ENCODE measurements at regions not wholly inside any gene's neighbourhood (a gene's known extent, or its start where the extent isn't known, plus 50 kb on each side); places are given as distances from the start of the nearest gene placed in this dataset.

DNA sequence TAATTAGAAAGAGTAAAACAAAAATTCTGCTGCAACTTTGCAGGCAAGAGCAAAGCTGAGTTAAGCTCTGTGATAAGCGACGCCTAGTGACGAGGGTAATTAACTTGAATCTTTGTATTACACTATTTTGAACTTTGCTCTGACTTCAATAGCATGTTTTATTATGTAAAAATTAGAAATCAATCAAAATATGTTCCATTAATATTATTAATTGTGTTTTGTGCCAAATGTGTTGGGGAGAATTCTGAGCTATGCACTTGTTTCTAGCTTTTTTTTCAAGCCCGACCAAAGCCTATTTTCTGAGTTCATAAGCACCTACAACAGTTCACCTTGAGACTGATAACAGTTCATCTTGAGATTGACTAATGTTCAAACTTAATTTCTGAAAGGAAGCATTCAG, 90.1 kb upstream of the PDE3A start:
- Mint-ChIP-seq H3K27me3 (no peaks in the 10 kb centered on the region), H3K36me3 (ENCODE audit: low read depth) (no peaks in the 10 kb centered on the region), H3K9me3 (no peaks in the 10 kb centered on the region), H3K4me3 (no peak overlapping the region), H3K4me1 (ENCODE audit: low read depth) (no peaks in the 10 kb centered on the region), H3K27ac (no peak overlapping the region)
- Histone ChIP-seq H3K36me3 (ENCODE audit: insufficient read depth, low read length) (no peaks in the 10 kb centered on the region), H3K27ac (ENCODE audit: low read depth in 1 of 2, low read length in 2 of 2) (no peak overlapping the region), H3K9me3 (ENCODE audit: control insufficient read depth in 1 of 2, insufficient read depth in 1 of 2, low read length in 2 of 2) (no peaks in the 10 kb centered on the region), H3K27me3 (ENCODE audit: control insufficient read depth in 1 of 2, insufficient read depth in 2 of 2, low read length in 2 of 2) (no peaks in the 10 kb centered on the region), H3K4me1 (ENCODE audit: insufficient read depth, low read length) (no peaks in the 10 kb centered on the region), H3K4me3 (ENCODE audit: low read length) (no peak overlapping the region)
- CTCF ChIA-PET = no interaction called here
- POLR2A ChIA-PET = no interaction called here
- DNase-seq (no peak), ATAC-seq (ENCODE audit: poor library complexity) (no peak)
- TF ChIP-seq CTCF (IDR thresholded peaks at IDR 0.05) = no peak
- intact Hi-C loops (cut with DNase I, micrococcal nuclease) = no loop called here

GRCh38 chr12:20280515-20280914, 87.8 kb upstream of the PDE3A start:
- H3K9me3 ChIP-seq (ENCODE audit: control insufficient read depth in 1 of 2, insufficient read depth in 1 of 2, low read length in 2 of 2) = no peaks in the 10 kb centered on the region
- no peak for DNase-seq
- H3K4me1 ChIP-seq (ENCODE audit: insufficient read depth, low read length) = no peaks in the 10 kb centered on the region
- Mint-ChIP-seq H3K9me3 (no peaks in the 10 kb centered on the region), H3K27ac (no peak overlapping the region), H3K4me1 (ENCODE audit: low read depth) (no peaks in the 10 kb centered on the region), H3K27me3 (no peaks in the 10 kb centered on the region), H3K4me3 (no peak overlapping the region), H3K36me3 (ENCODE audit: low read depth) (no peaks in the 10 kb centered on the region)
- ATAC-seq (ENCODE audit: poor library complexity) = no peak
- ChIA-PET POLR2A (no interaction called here), CTCF (no interaction called here)
- H3K27me3 ChIP-seq (ENCODE audit: control insufficient read depth in 1 of 2, insufficient read depth in 2 of 2, low read length in 2 of 2) = no peaks in the 10 kb centered on the region
- intact Hi-C loops (cut with DNase I, micrococcal nuclease) = no loop called here
- no peak overlapping the region for H3K4me3 ChIP-seq (ENCODE audit: low read length)
- no peak for TF ChIP-seq CTCF (IDR thresholded peaks at IDR 0.05)
- H3K27ac ChIP-seq (ENCODE audit: low read depth in 1 of 2, low read length in 2 of 2) = no peak overlapping the region
- H3K36me3 ChIP-seq (ENCODE audit: insufficient read depth, low read length) = no peaks in the 10 kb centered on the region

DNA sequence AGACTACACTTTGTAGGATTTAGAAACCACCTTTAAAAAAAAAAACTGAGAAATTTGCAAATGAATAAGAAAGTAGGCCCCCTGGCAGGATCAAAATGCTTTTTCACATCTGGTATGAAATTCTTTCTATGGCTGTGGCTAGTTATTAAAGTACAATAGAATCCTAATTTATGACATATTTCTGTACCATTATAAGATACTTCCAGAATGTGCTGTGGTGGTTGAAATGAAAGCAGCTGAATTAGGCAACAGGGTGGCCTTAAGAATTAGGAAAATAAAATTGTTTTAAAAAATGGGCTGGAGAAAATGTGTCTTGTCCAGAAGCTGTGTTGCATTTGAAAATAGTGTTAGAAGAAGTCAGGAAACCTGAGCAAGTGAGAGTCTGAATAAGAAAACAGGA, 85.9 kb upstream of the PDE3A start:
- Histone ChIP-seq H3K27ac (ENCODE audit: low read depth in 1 of 2, low read length in 2 of 2) (no peak overlapping the region), H3K4me1 (ENCODE audit: insufficient read depth, low read length) (no peaks in the 10 kb centered on the region), H3K9me3 (ENCODE audit: control insufficient read depth in 1 of 2, insufficient read depth in 1 of 2, low read length in 2 of 2) (no peaks in the 10 kb centered on the region), H3K27me3 (ENCODE audit: control insufficient read depth in 1 of 2, insufficient read depth in 2 of 2, low read length in 2 of 2) (no peaks in the 10 kb centered on the region), H3K4me3 (ENCODE audit: low read length) (no peak overlapping the region), H3K36me3 (ENCODE audit: insufficient read depth, low read length) (no peaks in the 10 kb centered on the region)
- no peaks in the 10 kb centered on the region for H3K36me3 Mint-ChIP-seq (ENCODE audit: low read depth)
- DNase-seq (no peak), ATAC-seq (ENCODE audit: poor library complexity) (no peak)
- H3K4me1 Mint-ChIP-seq (ENCODE audit: low read depth) = no peaks in the 10 kb centered on the region
- no peak overlapping the region for H3K4me3 Mint-ChIP-seq
- no peak for TF ChIP-seq CTCF (IDR thresholded peaks at IDR 0.05)
- ChIA-PET POLR2A (no interaction called here), CTCF (no interaction called here)
- intact Hi-C loops (cut with DNase I, micrococcal nuclease) = no loop called here
- no peak overlapping the region for H3K27ac Mint-ChIP-seq
- H3K9me3 Mint-ChIP-seq = no peaks in the 10 kb centered on the region
- H3K27me3 Mint-ChIP-seq = no peaks in the 10 kb centered on the region

Measured in CD4-positive, alpha-beta T cell (primary cell).